Activated CD4-positive, alpha-beta T cell treated with anti-CD3 and anti-CD28 coated beads, Interleukin-2, amount 10 ng/mL, durations not matched to agents 7 days and 5 days (primary cell): ENCODE measurements at regions not wholly inside any gene's neighbourhood (a gene's known extent, or its start where the extent isn't known, plus 50 kb on each side); places are given as distances from the start of the nearest gene placed in this dataset.
"Not testable (repeated sequence)": the region's sequence is repeated elsewhere in the genome, so short reads cannot be mapped to it uniquely, and the experiment has no call there.

ENCODE experiments used
- CTCF ChIA-PET: fragments of 350-600 bp; sonication (Branson Sonifier 250); formaldehyde crosslinking; loops from one replicate; lab custom pipeline; 2021; ENCODE audit warnings: antibody characterized with exemption; lab: Charles Lee
- POLR2A ChIA-PET: fragments of 350-600 bp; sonication (Branson Sonifier 250); formaldehyde crosslinking; loops from one replicate; lab custom pipeline; 2021; ENCODE audit warnings: antibody characterized with exemption; lab: Charles Lee
- DNase-seq: peaks from one replicate; pipeline ENCODE4 v3.0.0-alpha.2; 2020
- H3K27ac Mint-ChIP-seq: one replicate; pipeline ENCODE4 v1.8.0; 2021; ENCODE audit warnings: mild to moderate bottlenecking, moderate library complexity, mixed read lengths
- H3K27me3 Mint-ChIP-seq: one replicate; pipeline ENCODE4 v1.8.0; 2021; ENCODE audit warnings: mixed read lengths
- H3K36me3 Mint-ChIP-seq: one replicate; pipeline ENCODE4 v1.8.0; 2021; ENCODE audit warnings: low read depth, mixed read lengths
- H3K4me1 Mint-ChIP-seq: one replicate; pipeline ENCODE4 v1.8.0; 2021; ENCODE audit warnings: mixed read lengths
- H3K4me3 Mint-ChIP-seq: one replicate; pipeline ENCODE4 v1.8.0; 2021; ENCODE audit warnings: mild to moderate bottlenecking, moderate library complexity, mixed read lengths
- H3K9me3 Mint-ChIP-seq: one replicate; pipeline ENCODE4 v1.8.0; 2021; ENCODE audit warnings: mixed read lengths

DNA sequence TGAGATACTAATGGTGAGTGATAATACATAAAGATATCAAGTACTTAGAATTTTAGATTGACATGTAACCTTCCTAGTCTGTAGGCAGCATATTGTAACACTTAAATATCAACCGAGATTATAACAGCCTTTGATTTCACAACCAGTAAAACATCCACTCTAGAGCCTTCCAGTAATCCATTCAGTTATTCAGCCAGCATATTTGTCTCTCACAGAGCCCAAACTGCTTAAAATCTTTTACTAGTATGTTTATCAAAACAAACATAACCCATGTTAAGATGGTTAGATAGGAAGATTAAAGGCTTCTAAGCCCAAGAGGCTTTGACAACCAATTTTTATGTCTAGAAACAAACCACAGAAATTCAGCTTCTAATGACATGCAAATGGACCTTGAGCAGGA lies 177.9 kb upstream of the FST start:
- no peaks in the 10 kb centered on the region for H3K9me3 Mint-ChIP-seq
- no peak overlapping the region for H3K4me3 Mint-ChIP-seq
- DNase-seq, result no peak
- ChIA-PET POLR2A (no interaction called here), CTCF (no interaction called here)
- H3K36me3 Mint-ChIP-seq, result no peaks in the 10 kb centered on the region
- H3K27ac Mint-ChIP-seq, result no peak overlapping the region
- H3K27me3 Mint-ChIP-seq, result no peaks in the 10 kb centered on the region
- peaks cover 8% of the 10 kb centered on the region for H3K4me1 Mint-ChIP-seq

DNA sequence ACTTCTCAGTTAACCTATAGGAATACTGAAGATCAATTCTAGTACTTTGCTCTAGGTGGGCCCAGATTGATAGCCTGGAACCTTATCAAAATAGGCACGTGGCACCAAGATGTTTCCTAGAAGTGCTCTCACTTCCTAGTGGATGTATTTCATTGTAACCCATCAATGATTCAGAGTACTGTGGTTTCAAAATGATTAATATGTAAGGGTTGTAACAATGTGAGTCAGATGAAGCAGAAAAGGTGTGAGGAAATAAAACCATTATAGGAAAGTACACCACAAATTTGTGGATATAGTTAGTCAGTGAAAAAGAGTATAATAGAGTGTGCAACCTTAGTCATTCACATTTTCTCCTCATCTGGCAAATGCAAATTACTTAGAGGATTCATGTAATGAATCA lies 177.3 kb upstream of the FST start:
- Mint-ChIP-seq H3K27ac (no peak overlapping the region), H3K27me3 (no peaks in the 10 kb centered on the region), H3K4me1 (peaks cover 8% of the 10 kb centered on the region), H3K36me3 (no peaks in the 10 kb centered on the region), H3K9me3 (no peaks in the 10 kb centered on the region), H3K4me3 (no peak overlapping the region)
- ChIA-PET CTCF (no interaction called here), POLR2A (no interaction called here)
- DNase-seq, result no peak

DNA sequence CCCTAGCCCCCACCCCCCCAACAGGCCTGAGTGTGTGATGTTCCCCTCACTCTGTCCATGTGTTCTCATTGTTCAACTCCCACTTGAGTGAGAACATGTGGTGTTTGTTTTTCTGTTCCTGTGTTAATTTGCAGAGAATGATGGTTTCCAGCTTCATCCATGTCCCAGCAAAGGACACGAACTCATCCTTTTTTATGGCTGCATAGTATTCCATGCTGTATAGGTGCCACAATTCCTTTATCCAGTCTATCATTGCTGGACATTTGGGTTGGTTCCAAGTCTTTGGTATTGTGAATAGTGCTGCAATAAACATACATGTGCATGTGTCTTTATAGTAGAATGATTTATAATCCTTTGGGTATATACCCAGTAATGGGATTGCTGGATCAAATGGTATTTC lies 175.1 kb upstream of the FST start:
- H3K27ac Mint-ChIP-seq, H3K4me1 Mint-ChIP-seq, H3K4me3 Mint-ChIP-seq, POLR2A ChIA-PET, H3K27me3 Mint-ChIP-seq, DNase-seq, H3K36me3 Mint-ChIP-seq, H3K9me3 Mint-ChIP-seq, CTCF ChIA-PET: not testable (repeated sequence)

DNA sequence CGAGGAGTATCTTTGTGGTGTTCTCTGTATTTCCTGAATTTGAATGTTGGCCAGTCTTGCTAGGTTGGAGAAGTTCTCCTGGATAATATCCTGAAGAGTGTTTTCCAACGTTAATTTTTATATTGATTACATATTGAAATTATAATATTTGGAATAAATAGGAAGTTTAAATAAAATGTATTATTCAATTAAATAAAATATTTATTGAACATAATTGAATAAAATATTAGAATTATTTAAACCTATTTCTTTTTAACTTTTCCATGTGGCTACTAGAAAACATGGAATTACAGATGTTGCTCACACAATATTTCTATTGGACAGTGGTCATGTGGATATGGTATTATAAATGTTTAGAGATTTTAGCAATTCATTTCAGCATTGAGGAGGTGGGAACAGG lies 170.8 kb upstream of the FST start:
- CTCF ChIA-PET, result no interaction called here
- H3K4me3 Mint-ChIP-seq, result no peak overlapping the region

DNA sequence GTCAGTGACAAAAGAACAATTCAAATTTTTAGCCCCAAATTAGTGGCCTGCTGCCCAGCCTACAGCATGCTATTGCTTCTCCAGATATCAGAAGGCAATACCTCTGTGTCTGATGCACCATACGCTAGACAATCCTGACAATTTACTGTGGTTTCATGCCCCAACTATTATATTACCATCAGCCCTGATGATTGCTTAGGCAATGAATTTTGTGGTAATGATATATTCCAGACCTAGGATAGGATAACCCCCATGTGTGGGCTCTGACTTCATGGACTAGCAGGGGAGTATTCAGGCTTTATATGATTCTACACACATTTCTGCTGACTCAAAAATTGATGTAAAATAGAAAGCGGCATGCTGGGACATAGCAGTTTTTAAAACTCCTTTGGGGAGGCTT lies 168.7 kb upstream of the FST start:
- H3K27ac Mint-ChIP-seq, result no peak overlapping the region
- ChIA-PET POLR2A (no interaction called here), CTCF (no interaction called here)

More for the DNA sequence above, 170.8 kb upstream of the FST start:
- H3K27ac Mint-ChIP-seq, result no peak overlapping the region
- no peaks in the 10 kb centered on the region for H3K27me3 Mint-ChIP-seq
- POLR2A ChIA-PET, result no interaction called here
- no peaks in the 10 kb centered on the region for H3K4me1 Mint-ChIP-seq
- peaks cover 2% of the 10 kb centered on the region for H3K9me3 Mint-ChIP-seq
- DNase-seq, result no peak
- H3K36me3 Mint-ChIP-seq, result no peaks in the 10 kb centered on the region

DNA sequence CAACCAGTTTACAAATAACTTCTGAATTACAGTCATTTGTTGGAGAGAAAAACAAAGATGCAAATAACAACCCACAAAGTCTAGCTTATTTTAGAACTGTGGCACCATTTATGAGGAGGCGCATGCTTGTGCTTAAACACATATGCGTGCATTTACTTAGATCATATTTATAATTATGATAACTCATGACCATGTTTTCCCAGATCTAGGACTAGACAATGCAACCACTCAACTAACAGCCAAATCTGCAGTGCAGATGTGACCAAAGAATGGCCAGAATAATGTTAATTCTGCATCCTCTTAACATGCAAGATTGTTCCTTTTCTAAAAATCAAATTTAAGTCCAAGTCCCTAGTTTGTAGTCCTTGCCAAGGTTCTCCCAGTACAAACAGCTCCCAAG lies 167.3 kb upstream of the FST start:
- POLR2A ChIA-PET, result no interaction called here
- no peak overlapping the region for H3K4me3 Mint-ChIP-seq

More for the DNA sequence above, 168.7 kb upstream of the FST start:
- H3K36me3 Mint-ChIP-seq, result no peaks in the 10 kb centered on the region
- H3K4me3 Mint-ChIP-seq, result no peak overlapping the region
- H3K9me3 Mint-ChIP-seq, result peaks cover 4% of the 10 kb centered on the region
- DNase-seq, result no peak
- H3K4me1 Mint-ChIP-seq, result no peaks in the 10 kb centered on the region
- H3K27me3 Mint-ChIP-seq, result no peaks in the 10 kb centered on the region

DNA sequence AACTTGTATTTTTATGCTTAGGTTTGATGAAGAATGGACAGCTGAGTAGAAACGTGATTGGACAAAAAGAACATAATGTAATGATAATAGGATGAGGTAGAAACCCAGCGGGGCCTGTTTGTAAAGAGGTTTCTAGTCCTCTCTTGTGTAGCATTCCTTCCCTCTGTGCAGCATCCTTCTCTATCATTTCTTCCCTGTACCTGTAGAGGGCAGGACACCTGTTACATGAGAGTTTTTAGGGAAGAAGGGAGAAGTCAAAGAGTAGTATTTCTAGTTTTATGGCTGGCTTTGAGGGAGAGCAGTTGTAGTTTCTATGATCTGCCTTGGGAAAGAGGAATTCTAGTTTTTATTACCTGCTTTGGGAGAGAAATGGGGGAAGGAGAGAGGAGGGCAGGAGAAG lies 162.1 kb upstream of the FST start:
- no peak overlapping the region for H3K27ac Mint-ChIP-seq
- ChIA-PET CTCF (no interaction called here), POLR2A (no interaction called here)
- peaks cover 2% of the 10 kb centered on the region for H3K9me3 Mint-ChIP-seq
- H3K4me3 Mint-ChIP-seq, result no peak overlapping the region
- H3K27me3 Mint-ChIP-seq, result peaks cover 5% of the 10 kb centered on the region
- DNase-seq, result no peak
- no peaks in the 10 kb centered on the region for H3K4me1 Mint-ChIP-seq
- no peaks in the 10 kb centered on the region for H3K36me3 Mint-ChIP-seq

More for the DNA sequence above, 167.3 kb upstream of the FST start:
- no peaks in the 10 kb centered on the region for H3K27me3 Mint-ChIP-seq
- H3K36me3 Mint-ChIP-seq, result no peaks in the 10 kb centered on the region
- peaks cover 4% of the 10 kb centered on the region for H3K9me3 Mint-ChIP-seq
- DNase-seq, result no peak
- no peaks in the 10 kb centered on the region for H3K4me1 Mint-ChIP-seq
- CTCF ChIA-PET, result no interaction called here
- H3K27ac Mint-ChIP-seq, result no peak overlapping the region

DNA sequence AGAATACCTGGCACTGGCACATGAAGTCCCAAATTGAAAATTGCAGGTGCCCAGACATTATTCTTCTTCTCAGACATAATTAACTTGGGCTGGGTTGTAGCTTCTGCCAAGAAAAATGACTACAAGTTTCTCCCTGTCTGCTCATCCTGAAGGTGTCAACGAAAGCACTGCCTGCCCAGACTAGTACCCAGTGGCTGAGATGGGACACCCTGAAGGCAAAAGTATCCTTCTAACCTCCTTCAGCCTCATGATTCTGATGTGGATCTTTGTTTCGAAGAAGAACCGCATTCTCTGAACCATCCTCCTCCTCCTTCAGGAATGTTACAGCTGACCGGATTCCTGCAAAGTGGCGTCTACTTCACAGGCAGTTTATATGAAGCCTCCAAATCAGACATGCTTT lies 161.1 kb upstream of the FST start:
- DNase-seq, result no peak
- CTCF ChIA-PET, result no interaction called here
- H3K4me3 Mint-ChIP-seq, result no peak overlapping the region
- H3K27me3 Mint-ChIP-seq, result peaks cover 5% of the 10 kb centered on the region
- H3K36me3 Mint-ChIP-seq, result no peaks in the 10 kb centered on the region
- H3K4me1 Mint-ChIP-seq, result no peaks in the 10 kb centered on the region
- POLR2A ChIA-PET, result no interaction called here
- H3K27ac Mint-ChIP-seq, result no peak overlapping the region
- H3K9me3 Mint-ChIP-seq, result peaks cover 2% of the 10 kb centered on the region

DNA sequence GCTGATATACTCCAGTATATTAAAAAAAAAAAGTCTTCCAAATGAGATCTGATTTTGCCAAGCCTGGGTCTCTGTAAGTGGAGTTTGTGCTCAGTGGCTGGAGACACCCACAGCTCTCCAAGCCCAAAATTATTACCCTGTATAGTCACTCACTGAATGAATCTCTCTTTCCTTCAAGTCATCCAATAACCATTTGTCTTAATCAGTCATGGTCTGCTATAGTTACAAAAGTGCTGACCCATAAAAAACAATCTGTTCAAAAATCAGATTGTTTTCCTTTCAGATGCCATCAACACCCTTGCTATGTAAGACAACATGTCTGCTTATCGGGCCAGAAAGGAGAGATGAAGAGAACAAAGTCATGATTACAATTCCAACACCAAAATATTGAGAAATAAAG lies 159.4 kb upstream of the FST start:
- Mint-ChIP-seq H3K4me3 (no peak overlapping the region), H3K4me1 (no peaks in the 10 kb centered on the region), H3K27me3 (peaks cover 5% of the 10 kb centered on the region), H3K36me3 (no peaks in the 10 kb centered on the region), H3K9me3 (no peaks in the 10 kb centered on the region), H3K27ac (no peak overlapping the region)
- DNase-seq, result no peak
- POLR2A ChIA-PET, result no interaction called here
- CTCF ChIA-PET, result no interaction called here

DNA sequence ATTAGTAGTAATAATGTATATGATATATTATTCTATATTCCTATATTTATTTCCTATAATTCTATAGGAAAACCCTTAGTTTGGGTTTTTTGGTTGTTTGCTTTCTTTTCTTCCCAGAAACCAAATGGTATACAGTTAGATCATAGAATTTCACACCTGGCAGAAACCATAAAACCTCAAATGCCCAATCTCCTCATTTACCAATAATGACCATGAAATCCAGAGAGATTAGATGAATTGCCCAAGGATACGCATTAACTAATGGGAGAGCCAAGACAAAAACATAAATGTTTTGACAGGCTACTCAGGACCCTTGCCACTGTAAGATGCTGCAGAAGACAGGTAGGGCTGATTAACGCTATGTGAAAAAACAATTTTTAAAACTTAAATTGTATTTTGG lies 158.7 kb upstream of the FST start:
- Mint-ChIP-seq H3K4me3 (no peak overlapping the region), H3K36me3 (no peaks in the 10 kb centered on the region), H3K27ac (no peak overlapping the region), H3K4me1 (no peaks in the 10 kb centered on the region), H3K27me3 (peaks cover 5% of the 10 kb centered on the region), H3K9me3 (no peaks in the 10 kb centered on the region)
- CTCF ChIA-PET, result no interaction called here
- DNase-seq, result no peak
- POLR2A ChIA-PET, result no interaction called here

DNA sequence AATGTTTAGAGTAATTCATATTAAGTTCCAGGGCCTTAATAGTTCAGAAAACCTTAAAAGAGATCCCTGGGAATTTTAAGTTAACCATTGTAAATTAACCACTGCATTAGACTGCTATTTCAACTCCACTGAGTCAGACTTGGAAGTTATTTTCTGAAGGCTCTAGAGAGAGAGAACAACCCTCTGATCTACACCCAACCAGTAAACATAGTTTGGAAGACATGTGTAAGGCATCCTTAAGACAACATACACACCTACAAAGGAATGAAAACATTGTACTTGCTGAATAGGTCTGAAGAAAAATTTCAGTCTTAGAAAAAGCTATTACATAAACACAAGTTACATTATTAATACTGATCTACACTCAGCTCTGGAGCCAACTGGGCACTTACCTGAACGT lies 158.2 kb upstream of the FST start:
- H3K36me3 Mint-ChIP-seq, result no peaks in the 10 kb centered on the region
- no peaks in the 10 kb centered on the region for H3K4me1 Mint-ChIP-seq
- no peak overlapping the region for H3K4me3 Mint-ChIP-seq
- no peak overlapping the region for H3K27ac Mint-ChIP-seq
- ChIA-PET POLR2A (no interaction called here), CTCF (no interaction called here)
- peaks cover 5% of the 10 kb centered on the region for H3K27me3 Mint-ChIP-seq
- no peak for DNase-seq
- H3K9me3 Mint-ChIP-seq, result no peaks in the 10 kb centered on the region

DNA sequence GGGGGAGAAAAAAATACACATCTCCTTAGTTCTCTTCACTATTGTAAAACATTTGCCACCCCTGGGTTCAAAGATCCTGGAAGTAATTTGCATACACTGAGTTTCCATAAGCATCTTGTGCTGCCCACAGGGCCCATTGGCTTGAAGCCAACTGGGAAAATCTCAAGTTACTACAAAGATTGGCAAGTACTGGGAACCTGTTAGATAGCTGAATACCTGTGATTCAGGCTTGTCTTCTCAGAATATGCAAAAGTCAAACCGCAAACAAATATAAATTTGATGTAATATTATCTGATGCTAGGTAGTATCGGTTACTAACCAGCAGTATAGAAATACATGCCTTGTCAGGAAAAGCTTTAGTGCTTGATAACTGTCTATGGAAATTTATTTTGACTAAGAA lies 156.9 kb upstream of the FST start:
- ChIA-PET CTCF (no interaction called here), POLR2A (no interaction called here)
- Mint-ChIP-seq H3K27me3 (peaks cover 5% of the 10 kb centered on the region), H3K9me3 (no peaks in the 10 kb centered on the region), H3K4me3 (no peak overlapping the region), H3K36me3 (no peaks in the 10 kb centered on the region), H3K27ac (no peak overlapping the region), H3K4me1 (no peaks in the 10 kb centered on the region)
- DNase-seq, result no peak

DNA sequence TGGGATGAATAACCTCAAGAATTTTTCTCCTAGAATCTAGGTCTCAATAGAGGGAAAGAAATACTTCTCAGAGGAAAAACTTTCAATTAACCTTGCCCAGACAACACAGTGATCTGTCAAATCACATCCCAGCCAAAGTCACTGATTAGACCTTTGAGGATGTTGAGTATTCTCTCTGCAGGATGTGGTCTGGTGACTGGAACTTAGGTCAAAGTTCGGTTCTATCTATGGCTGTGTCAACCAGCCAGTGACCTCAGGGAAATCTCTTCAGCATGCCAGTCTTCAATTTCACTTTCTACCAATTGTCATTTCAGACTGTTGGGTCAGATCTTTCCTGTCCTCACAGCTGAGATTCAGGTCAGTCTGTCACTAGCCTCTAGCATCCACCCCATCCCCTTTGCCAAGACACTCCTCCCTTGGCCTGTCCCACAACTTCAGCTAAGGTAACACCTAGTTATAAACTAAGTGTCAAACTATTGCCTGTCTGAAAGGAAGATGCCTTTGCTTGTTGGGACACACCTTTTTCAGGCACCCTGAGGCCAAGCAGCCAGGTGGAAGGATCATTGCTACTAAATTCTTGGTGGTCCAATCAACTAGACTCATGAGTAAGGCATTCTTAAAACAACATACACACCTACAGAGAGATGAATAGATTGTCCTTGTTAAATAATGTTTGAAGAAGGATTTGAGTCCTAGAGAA lies 156.3 kb upstream of the FST start:
- no peak overlapping the region for H3K27ac Mint-ChIP-seq
- H3K4me3 Mint-ChIP-seq, result no peak overlapping the region
- DNase-seq, result no peak
- H3K36me3 Mint-ChIP-seq, result no peaks in the 10 kb centered on the region
- ChIA-PET CTCF (no interaction called here), POLR2A (no interaction called here)
- peaks cover 5% of the 10 kb centered on the region for H3K27me3 Mint-ChIP-seq
- no peaks in the 10 kb centered on the region for H3K9me3 Mint-ChIP-seq
- H3K4me1 Mint-ChIP-seq, result no peaks in the 10 kb centered on the region

DNA sequence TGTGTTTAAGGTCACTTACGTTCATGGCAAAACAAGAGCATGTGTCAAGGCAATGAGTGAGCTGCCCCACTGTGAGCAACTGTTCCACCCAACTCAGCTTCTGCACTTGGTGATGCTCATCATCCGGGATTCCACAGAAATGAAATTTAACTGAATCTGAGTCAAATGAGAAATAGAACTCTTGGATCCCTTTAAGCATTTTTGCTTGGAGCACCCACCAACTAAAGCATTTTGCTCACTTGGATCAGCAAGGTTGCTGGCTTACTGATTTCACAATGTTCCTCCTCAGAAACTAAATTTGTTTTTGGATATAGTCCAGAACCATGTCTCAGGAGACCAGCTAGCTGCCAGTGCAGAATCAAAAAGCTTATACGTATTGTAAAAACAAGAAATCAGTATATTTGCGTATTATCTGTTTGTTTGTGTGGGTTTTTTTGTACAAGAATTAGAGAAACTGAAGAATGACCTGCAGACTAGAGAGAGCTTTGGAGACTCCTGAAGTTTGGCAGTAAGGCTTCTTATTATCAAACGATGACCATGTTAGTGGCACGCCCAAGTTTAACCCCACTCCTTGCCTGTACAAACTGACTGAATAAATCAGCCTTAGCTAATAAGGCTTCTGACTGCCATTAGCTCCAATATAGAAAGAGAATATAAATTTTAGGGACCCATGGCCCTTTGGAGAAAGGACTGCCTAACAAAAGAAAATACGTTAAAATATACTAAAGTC lies 153.8 kb upstream of the FST start:
- no peaks in the 10 kb centered on the region for H3K27me3 Mint-ChIP-seq
- DNase-seq, result no peak
- POLR2A ChIA-PET, result no interaction called here
- H3K4me3 Mint-ChIP-seq, result no peak overlapping the region
- H3K9me3 Mint-ChIP-seq, result no peaks in the 10 kb centered on the region
- no peak overlapping the region for H3K27ac Mint-ChIP-seq
- no peaks in the 10 kb centered on the region for H3K36me3 Mint-ChIP-seq
- no peaks in the 10 kb centered on the region for H3K4me1 Mint-ChIP-seq
- CTCF ChIA-PET, result no interaction called here
